Left colon (tissue), 2 donors: ENCODE measurements at regions not wholly inside any gene's neighbourhood (a gene's known extent, or its start where the extent isn't known, plus 50 kb on each side); places are given as distances from the start of the nearest gene placed in this dataset.
"Not testable (repeated sequence)": the region's sequence is repeated elsewhere in the genome, so short reads cannot be mapped to it uniquely, and the experiment has no call there.

ENCODE experiments used
- ATAC-seq: fragments of 200-7000 bp; cut with Tn5 transposase; one replicate; pipeline ENCODE4 v1.9.1; 2020; ENCODE audit warnings: mild to moderate bottlenecking, moderate library complexity
- DNase-seq, 2 donors: peaks; one replicate each; pipeline ENCODE4 v3.0.0-alpha.2; 2020
- intact Hi-C, 2 donors: fragments of 100-400 bp; cut with DNase I in 1 of 2; cut with micrococcal nuclease in 1 of 2; formaldehyde crosslinking; loops; one replicate each; pipeline versions ENCODE4 v1.11.2 to v1.14.0; 2022; cut with DNase I, micrococcal nuclease
- donor health status: DM: no; HTN: no; CAD: no.
- donor health status: DM: yes; HTN: yes; CAD: no.

GRCh38 chr16:79950932-79951719 is 350.6 kb upstream of the MAF start:
- intact Hi-C loops, result no loop called here
- no peak for DNase-seq
- no peak for ATAC-seq

GRCh38 chr16:79949417-79949816 is 348.9 kb upstream of the MAF start:
- DNase-seq (no peak), ATAC-seq (no peak)
- intact Hi-C loops, result no loop called here

GRCh38 chr16:79947771-79948170 is 347.2 kb upstream of the MAF start:
- intact Hi-C loops, result no loop called here
- DNase-seq (no peak), ATAC-seq (no peak)

- ATAC-seq (no peak), DNase-seq (no peak)
- intact Hi-C loops, result no loop called here
Measured at GRCh38 chr16:79946252-79946651, 345.7 kb upstream of the MAF start.

- intact Hi-C loops, result no loop called here
- no peak for DNase-seq
- no peak for ATAC-seq
Measured at GRCh38 chr16:79943736-79944135, 343.2 kb upstream of the MAF start.

- no peak for ATAC-seq
- intact Hi-C loops, result no loop called here
- no peak for DNase-seq
Measured at GRCh38 chr16:79938575-79938974, 338.0 kb upstream of the MAF start.

- intact Hi-C loops, ATAC-seq: not testable (repeated sequence)
Measured at GRCh38 chr16:79937671-79938070, 337.1 kb upstream of the MAF start.

GRCh38 chr16:79933603-79934002 is 333.1 kb upstream of the MAF start:
- DNase-seq, result no peak
- intact Hi-C loops, result no loop called here

More at GRCh38 chr16:79937671-79938070, 337.1 kb upstream of the MAF start:
- DNase-seq, result not testable (repeated sequence)

GRCh38 chr16:79932572-79932971 is 332.0 kb upstream of the MAF start:
- ATAC-seq, result peak; percentile 33

More at GRCh38 chr16:79933603-79934002, 333.1 kb upstream of the MAF start:
- no peak for ATAC-seq

GRCh38 chr16:79931721-79932120 is 331.2 kb upstream of the MAF start:
- intact Hi-C loops, result no loop called here
- DNase-seq (no peak), ATAC-seq (no peak)

More at GRCh38 chr16:79932572-79932971, 332.0 kb upstream of the MAF start:
- intact Hi-C loops, result no loop called here
- no peak for DNase-seq

GRCh38 chr16:79929260-79929965 is 328.9 kb upstream of the MAF start:
- DNase-seq (no peak), ATAC-seq (no peak)
- intact Hi-C loops, result no loop called here

GRCh38 chr16:79928142-79928873 is 327.8 kb upstream of the MAF start:
- DNase-seq, result peak; percentile 10 to 29
- intact Hi-C loops, result no loop called here
- ATAC-seq, result no peak

- intact Hi-C loops, result no loop called here
- DNase-seq (no peak), ATAC-seq (no peak)
Measured at GRCh38 chr16:79926451-79927205, 326.1 kb upstream of the MAF start.

- DNase-seq, result no peak
- no peak for ATAC-seq
- intact Hi-C loops, result no loop called here
Measured at GRCh38 chr16:79923431-79923830, 322.9 kb upstream of the MAF start.

GRCh38 chr16:79920685-79921084 is 320.1 kb upstream of the MAF start:
- DNase-seq (no peak), ATAC-seq (no peak)
- intact Hi-C loops, result no loop called here

GRCh38 chr16:79918916-79919315 is 318.4 kb upstream of the MAF start:
- ATAC-seq, result no peak
- intact Hi-C loops, result no loop called here
- DNase-seq, result no peak

GRCh38 chr16:79915761-79916160 is 315.2 kb upstream of the MAF start:
- intact Hi-C loops, result no loop called here
- ATAC-seq, result no peak
- no peak for DNase-seq

GRCh38 chr16:79914961-79915720 is 314.6 kb upstream of the MAF start:
- ATAC-seq (no peak), DNase-seq (no peak)
- intact Hi-C loops, result no loop called here
